GM18951 (cell line): ENCODE measurements at regions not wholly inside any gene's neighbourhood (a gene's known extent, or its start where the extent isn't known, plus 50 kb on each side); places are given as distances from the start of the nearest gene placed in this dataset.
"Not testable (repeated sequence)": the region's sequence is repeated elsewhere in the genome, so short reads cannot be mapped to it uniquely, and the experiment has no call there.

ENCODE experiments used
- POLR2A ChIP-seq: IDR thresholded peaks from 4 replicates; pipeline ENCODE4 v1.6.1; 2011; ENCODE audit warnings: mild to moderate bottlenecking; ENCODE audit not compliant: insufficient read length, insufficient read depth; ENCODE audit errors: extremely low read depth
- in situ Hi-C: fragments of 300-500 bp; cut with MboI; formaldehyde crosslinking; loops from one replicate; pipeline ENCODE4 v1.12.0; 2022; ENCODE audit warnings: low sequenced_read_pairs, mixed read lengths, inconsistent platforms; ENCODE audit not compliant: unreplicated experiment

DNA sequence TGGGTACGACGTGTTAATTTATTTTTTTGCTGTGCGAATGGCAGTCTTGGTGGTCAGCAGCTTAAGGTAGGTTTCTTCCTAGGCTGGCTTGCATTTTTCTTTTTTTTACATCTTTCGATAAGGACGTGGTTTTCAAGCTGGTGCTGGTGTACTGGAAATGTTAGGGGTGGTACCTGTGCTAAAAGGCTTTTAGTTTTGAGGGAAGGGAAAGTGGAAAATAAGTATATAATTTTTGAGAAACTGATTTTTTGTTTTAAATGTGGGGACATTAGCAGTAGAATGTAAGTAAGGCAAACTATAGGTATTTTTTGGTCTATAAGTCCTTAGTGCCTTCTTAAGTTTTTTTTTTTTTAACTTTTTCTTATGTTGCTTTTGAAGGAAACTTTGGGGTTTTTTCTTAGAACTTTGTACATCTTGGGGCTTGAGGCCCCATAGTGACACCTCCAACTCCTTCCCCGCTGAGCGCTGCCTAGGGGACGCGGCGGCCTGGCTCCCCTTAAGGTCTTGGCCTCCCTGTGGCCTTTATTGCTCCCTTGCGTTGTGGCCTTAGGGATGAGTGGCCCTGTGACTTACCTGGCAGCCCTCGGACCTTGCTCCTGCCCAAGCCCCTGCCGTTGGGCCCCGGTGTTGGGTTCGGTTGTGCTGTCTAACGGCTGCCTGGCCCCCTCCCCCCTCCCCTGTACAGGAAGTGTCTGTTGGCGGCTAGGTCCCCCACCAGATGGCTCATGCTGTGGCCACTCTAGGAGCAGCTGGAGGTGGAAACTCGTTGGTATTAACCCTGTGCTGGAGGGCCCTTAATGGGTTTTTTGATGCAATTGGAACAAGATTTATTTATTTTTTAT lies 88.0 kb upstream of the RPRML start:
- in situ Hi-C loops = no loop called here
- peak; percentile 92 for TF ChIP-seq POLR2A

DNA sequence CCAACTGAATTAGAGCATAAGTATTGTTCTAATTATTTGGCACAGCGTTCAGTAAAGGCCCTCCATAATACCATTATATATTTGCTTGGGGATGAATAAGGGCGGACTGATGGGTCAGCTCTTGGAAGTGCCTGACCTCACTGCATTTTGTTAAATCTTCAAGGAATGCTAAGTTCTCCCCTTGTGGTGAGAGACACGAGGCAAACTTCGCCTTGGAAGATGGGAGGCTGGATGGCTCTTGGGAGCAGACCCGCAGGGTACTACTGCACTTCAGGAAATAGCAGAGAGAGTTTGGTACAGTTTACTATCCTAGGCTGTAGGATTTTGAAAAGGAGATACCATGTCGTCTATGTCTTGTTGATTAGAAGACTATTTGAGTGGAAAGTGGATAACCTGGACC lies 87.0 kb upstream of the RPRML start:
- in situ Hi-C loops = no loop called here
- no peak for TF ChIP-seq POLR2A

DNA sequence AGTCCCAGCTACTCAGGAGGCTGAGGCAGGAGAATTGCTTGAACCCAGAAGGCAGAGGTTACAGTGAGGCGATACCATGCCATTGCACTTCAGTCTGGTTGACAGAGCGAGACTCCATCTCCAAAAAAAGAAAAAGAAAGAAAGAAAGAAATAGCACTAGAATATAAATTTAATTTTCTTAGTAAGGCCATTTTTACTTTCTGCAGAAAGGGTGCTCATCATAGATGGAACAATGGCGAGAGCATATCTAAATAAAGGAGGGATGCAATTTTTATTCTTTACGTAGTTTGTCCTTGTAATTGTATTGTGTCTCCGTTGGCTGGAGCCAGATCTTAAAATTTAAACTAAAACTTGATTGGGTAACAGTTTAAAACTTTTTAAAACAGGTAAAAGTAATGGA lies 85.6 kb upstream of the RPRML start:
- TF ChIP-seq POLR2A = no peak
- in situ Hi-C loops = no loop called here

DNA sequence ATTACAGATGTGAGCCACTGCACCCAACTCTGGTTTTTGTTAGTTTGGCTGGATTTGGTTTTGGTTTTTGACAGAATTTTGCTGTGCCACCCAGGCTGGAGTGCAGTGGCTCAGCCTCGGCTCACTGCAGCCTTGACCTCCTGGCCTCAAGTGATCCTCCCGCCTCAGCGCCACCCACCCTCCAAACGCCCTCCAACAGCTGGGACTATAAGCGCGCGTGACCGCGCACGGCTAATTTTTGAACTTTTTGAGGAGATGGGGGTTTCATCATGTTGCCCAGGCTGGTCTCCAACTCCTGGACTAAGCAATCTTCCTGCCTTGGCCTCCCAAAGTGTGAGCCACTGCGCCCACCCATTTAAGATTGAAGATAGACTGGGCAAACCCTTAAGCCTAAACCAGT lies 84.4 kb upstream of the RPRML start:
- TF ChIP-seq POLR2A = no peak
- in situ Hi-C loops = no loop called here

DNA sequence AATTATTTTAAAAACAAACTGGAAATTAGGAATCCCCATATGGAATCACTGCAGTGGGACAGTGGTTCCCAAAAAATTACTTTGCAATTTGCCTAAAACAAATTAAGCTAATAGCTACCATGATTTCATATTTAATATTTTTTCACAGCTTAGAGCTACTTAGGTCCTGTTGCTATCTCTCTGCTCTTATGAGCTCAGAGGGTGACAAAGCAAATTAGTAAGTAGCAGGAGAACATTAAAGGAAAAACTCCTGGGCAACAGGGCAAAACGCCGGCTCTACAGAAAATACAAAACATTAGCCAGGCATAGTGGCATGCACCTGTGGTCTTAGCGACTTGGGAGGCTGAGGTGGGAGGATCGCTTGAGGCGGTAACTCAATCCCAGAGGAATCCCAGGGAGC lies 83.8 kb upstream of the RPRML start:
- in situ Hi-C loops = not testable (repeated sequence)

DNA sequence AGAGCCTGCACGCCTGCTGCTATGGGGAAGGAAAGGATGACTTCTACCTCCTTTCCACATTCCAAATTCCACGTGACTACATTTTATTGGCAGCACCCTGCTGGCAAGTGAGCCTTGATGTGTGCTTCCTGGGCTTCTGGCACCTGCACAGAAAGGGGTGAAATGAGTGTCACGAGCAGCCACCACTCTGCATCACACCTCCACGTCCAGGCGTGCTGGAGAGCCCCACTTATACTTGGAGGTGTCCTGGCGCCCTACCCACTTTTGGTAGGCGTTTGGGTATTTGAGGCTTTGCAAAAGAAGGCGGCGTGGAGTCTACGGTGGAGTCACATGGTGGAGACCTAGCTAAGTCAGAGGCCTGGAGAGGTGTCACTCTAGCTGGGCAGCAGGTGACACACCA lies 81.0 kb upstream of the RPRML start:
- in situ Hi-C loops = not testable (repeated sequence)

DNA sequence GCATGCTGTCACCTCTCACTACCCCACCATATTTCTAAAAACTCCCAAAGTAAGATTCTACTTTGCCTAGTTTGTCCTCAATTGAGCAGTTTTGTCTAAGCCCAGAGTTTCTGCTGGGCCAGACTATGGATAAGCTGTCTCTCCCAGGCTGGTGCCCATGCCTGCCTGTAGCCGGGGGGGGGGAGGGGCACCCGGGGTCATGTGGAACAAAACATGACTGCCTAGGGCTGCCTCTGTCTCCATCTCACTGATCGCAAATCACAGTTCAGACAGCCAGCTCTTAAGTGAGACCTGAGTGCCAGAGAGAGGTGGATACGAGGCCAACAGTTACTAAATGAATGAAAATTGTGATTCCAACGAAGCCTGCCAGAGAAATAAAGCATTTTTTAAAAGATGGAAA lies 78.8 kb upstream of the RPRML start:
- no peak for TF ChIP-seq POLR2A

DNA sequence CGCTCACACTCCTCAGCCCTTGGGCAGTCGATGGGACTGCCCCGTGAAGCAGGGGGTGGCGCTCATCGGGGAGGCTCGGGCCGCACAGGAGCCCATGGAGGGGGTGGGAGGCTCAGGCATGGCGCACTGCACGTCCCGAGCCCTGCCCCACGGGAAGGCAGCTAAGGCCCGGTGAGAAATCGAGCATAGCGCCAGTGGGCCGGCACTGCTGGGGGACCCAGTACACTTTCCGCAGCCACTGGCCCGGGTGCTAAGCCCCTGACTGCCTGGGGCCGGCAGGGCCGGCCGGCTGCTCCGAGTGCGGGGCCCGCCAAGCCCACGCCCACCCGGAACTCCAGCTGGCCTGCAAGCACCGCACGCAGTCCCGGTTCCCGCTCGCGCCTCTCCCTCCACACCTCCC lies 78.2 kb upstream of the RPRML start:
- in situ Hi-C loops = not testable (repeated sequence)

More for the DNA sequence above, 78.8 kb upstream of the RPRML start:
- in situ Hi-C loops = no loop called here

DNA sequence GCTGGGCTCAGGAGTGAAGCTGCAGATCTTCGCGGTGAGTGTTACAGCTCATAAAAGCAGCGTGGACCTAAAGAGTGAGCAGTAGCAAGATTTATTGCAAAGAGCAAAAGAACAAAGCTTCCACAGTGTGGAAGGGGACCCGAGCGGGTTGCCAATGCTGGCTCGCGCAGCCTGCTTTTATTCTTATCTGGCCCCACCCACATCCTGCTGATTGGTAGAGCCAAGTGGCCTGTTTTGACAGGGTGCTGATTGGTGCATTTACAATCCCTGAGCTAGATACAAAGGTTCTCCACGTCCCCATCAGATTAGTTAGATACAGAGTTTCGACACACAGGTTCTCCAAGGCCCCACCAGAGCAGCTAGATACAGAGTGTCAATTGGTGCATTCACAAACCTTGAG lies 77.6 kb upstream of the RPRML start:
- in situ Hi-C loops = not testable (repeated sequence)
